ENCODE measurements at regions not wholly inside any gene's neighbourhood (a gene's known extent, or its start where the extent isn't known, plus 50 kb on each side); places are given as distances from the start of the nearest gene placed in this dataset.

GRCh38 chr2:8357738-8358518 lies 323.9 kb upstream of the ID2 start (continued):
- TF ChIP-seq ZNF302 (CRISPR knock-in tag; IDR thresholded peaks at IDR 0.05), result no peak
- no peak for TF ChIP-seq CBX8 (IDR thresholded peaks at IDR 0.05)
- no peak for TF ChIP-seq USF2 (IDR thresholded peaks at IDR 0.05)
- TF ChIP-seq EHF (CRISPR knock-in tag; IDR thresholded peaks at IDR 0.05), result no peak
- no peak for TF ChIP-seq JUNB (IDR thresholded peaks at IDR 0.05)
- TF ChIP-seq PHF8 (IDR thresholded peaks at IDR 0.05; ENCODE audit: borderline replicate concordance, low read depth), result no peak

GRCh38 chr2:8361930-8362329 lies 319.9 kb upstream of the ID2 start:
- POLR2A ChIA-PET, result no interaction called here
- 85% methylated on average over 8 of the region's 8 CpGs for whole genome bisulfite sequencing (ENCODE audit: missing lambda C conversion rate)
- ATAC-seq (no peak), DNase-seq (ENCODE audit: low read depth in 1 of 2, low spot score in 1 of 2) (no peak), FAIRE-seq (no peak)
- Histone ChIP-seq H3K27ac (no peak overlapping the region), H3K4me2 (no peak overlapping the region), H3K4me1 (peaks cover 7% of the 10 kb centered on the region; the same call in 1 of the 3 replicates), H3K4me3 (no peak overlapping the region), H3K9me3 (no peaks in the 10 kb centered on the region)
- no peak for TF ChIP-seq REST (IDR thresholded peaks at IDR 0.05)
- no peak for TF ChIP-seq CHD2 (IDR thresholded peaks at IDR 0.05; ENCODE audit: low read length, partially characterized antibody)
- TF ChIP-seq CHD4 (IDR thresholded peaks at IDR 0.05; ENCODE audit: borderline replicate concordance), result no peak
- no peak for TF ChIP-seq BHLHE40 (IDR thresholded peaks at IDR 0.05; ENCODE audit: low read depth, low read length)
- no peak for TF ChIP-seq MAFK (IDR thresholded peaks at IDR 0.05; ENCODE audit: partially characterized antibody)
- no peak for TF ChIP-seq POLR2AphosphoS2 (conservative IDR thresholded peaks at IDR 0.05; ENCODE audit: low read length)
- TF ChIP-seq CBX2 (IDR thresholded peaks at IDR 0.05; ENCODE audit: borderline replicate concordance, low read depth), result no peak
- no peak for TF ChIP-seq TFCP2L1 (CRISPR knock-in tag; IDR thresholded peaks at IDR 0.05)
- no peak for TF ChIP-seq NPAS2 (CRISPR knock-in tag; IDR thresholded peaks at IDR 0.05; ENCODE audit: borderline replicate concordance)
- TF ChIP-seq RARB (CRISPR knock-in tag; IDR thresholded peaks at IDR 0.05), result no peak
- no peak for TF ChIP-seq USF2 (IDR thresholded peaks at IDR 0.05)
- no peak for TF ChIP-seq ESRRA (IDR thresholded peaks at IDR 0.05; ENCODE audit: borderline replicate concordance, low read length)
- no peak for TF ChIP-seq CTCF (IDR thresholded peaks at IDR 0.05)
- CTCF ChIA-PET, result no interaction called here
